GM23248 (cell line): ENCODE measurements at regions not wholly inside any gene's neighbourhood (a gene's known extent, or its start where the extent isn't known, plus 50 kb on each side); places are given as distances from the start of the nearest gene placed in this dataset.

Source experiments
- DNase-seq: peaks from one replicate; pipeline ENCODE4 v3.0.0-alpha.2; 2015
- H2AFZ ChIP-seq: fragments of 200-600 bp; sonication (generic); 2 replicates; pipeline ENCODE4 v1.6.1; 2016; ENCODE audit warnings: antibody characterized with exemption
- H3F3A ChIP-seq: fragments of 200-600 bp; sonication (generic); 2 replicates; pipeline ENCODE4 v1.6.1; 2016; ENCODE audit warnings: mild to moderate bottlenecking, antibody characterized with exemption, mixed run types; ENCODE audit not compliant: insufficient read depth
- H3K27ac ChIP-seq: fragments of 200-600 bp; sonication (generic); 2 replicates; pipeline ENCODE4 v1.5.1; 2016; ENCODE audit warnings: mild to moderate bottlenecking
- H3K27me3 ChIP-seq: fragments of 200-600 bp; sonication (generic); replicated peaks from 2 replicates; pipeline ENCODE4 v1.6.1; 2016; ENCODE audit warnings: mild to moderate bottlenecking; ENCODE audit not compliant: insufficient read depth
- H3K36me3 ChIP-seq: fragments of 200-600 bp; sonication (generic); 2 replicates; pipeline ENCODE4 v1.6.1; 2016; ENCODE audit warnings: low read depth, mild to moderate bottlenecking
- H3K4me1 ChIP-seq: fragments of 200-600 bp; sonication (generic); 2 replicates; pipeline ENCODE4 v1.6.1; 2016; ENCODE audit warnings: mild to moderate bottlenecking; ENCODE audit not compliant: insufficient read depth
- H3K4me2 ChIP-seq: fragments of 200-600 bp; sonication (generic); one replicate; pipeline ENCODE4 v1.6.1; 2016; ENCODE audit warnings: mild to moderate bottlenecking; ENCODE audit not compliant: unreplicated experiment
- H3K4me3 ChIP-seq: fragments of 200-600 bp; sonication (generic); 2 replicates; pipeline ENCODE4 v1.5.1; 2016; ENCODE audit warnings: mild to moderate bottlenecking
- H3K79me2 ChIP-seq: fragments of 200-600 bp; sonication (generic); 2 replicates; pipeline ENCODE4 v1.6.1; 2016; ENCODE audit warnings: mild to moderate bottlenecking; ENCODE audit not compliant: insufficient read depth
- H3K9ac ChIP-seq: fragments of 200-600 bp; sonication (generic); 2 replicates; pipeline ENCODE4 v1.6.1; 2016; ENCODE audit warnings: mild to moderate bottlenecking
- H3K9me2 ChIP-seq: fragments of 200-600 bp; sonication (generic); 2 replicates; pipeline ENCODE4 v1.6.1; 2016; ENCODE audit warnings: mixed run types, mild to moderate bottlenecking, moderate library complexity; ENCODE audit not compliant: insufficient read depth
- H3K9me3 ChIP-seq: fragments of 200-600 bp; sonication (generic); one replicate; pipeline ENCODE4 v1.6.1; 2017; ENCODE audit warnings: low read depth
- H4K20me1 ChIP-seq: fragments of 200-600 bp; sonication (generic); 2 replicates; pipeline ENCODE4 v1.6.0; 2016; ENCODE audit not compliant: insufficient read depth
- EZH2 ChIP-seq: fragments of 200-600 bp; sonication (generic); IDR thresholded peaks from 2 replicates; pipeline ENCODE4 v1.6.1; 2018; ENCODE audit warnings: antibody characterized with exemption, mild to moderate bottlenecking; ENCODE audit not compliant: insufficient read depth, poor library complexity, severe bottlenecking
- EZH2phosphoT487 ChIP-seq: fragments of 200-600 bp; sonication (generic); IDR thresholded peaks from 2 replicates; pipeline ENCODE4 v1.6.1; 2018; ENCODE audit warnings: antibody characterized with exemption, moderate library complexity, mild to moderate bottlenecking, low read depth; ENCODE audit not compliant: insufficient read depth
- WGBS, 2 experiments: methylation state at CpG; one replicate each; pipeline ENCODE4 v1.1.6; 2015 to 2017; ENCODE audit warnings: low lambda C conversion rate in 2 of 2, low coverage in 1 of 2; ENCODE audit errors: missing lambda C conversion rate in 2 of 2; 5-methylcytosine and 5-hydroxymethylcytosine counted together
- in situ Hi-C: fragments of 300-500 bp; cut with MboI; formaldehyde crosslinking; loops from 2 replicates; pipeline ENCODE4 v1.15.0; 2020

DNA sequence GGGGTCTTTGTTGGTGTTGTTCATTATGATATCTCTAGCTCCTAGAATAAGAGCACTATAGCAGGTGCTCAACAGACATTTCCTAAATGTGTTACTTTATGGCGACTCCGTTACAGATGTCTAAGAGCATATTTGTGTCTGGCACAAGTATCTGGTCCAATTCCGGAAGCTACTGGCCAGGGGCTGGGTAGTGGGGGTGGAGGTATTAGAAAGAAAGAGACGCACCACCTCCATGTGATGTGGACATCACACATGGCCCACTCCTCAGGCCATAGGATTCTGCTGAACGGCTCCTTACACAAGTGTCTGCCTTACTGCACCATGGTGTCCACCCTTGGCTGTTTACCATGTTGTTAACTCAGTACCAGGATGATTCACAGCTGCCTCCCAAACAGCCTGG is 296.8 kb upstream of the MKI67 start:
- Histone ChIP-seq H3K4me1 (no peaks in the 10 kb centered on the region), H3K9ac (no peak overlapping the region), H3K27ac (no peak overlapping the region), H3K36me3 (no peaks in the 10 kb centered on the region), H3K4me2 (no peak overlapping the region), H3K9me2 (no peaks in the 10 kb centered on the region), H4K20me1 (no peaks in the 10 kb centered on the region), H3F3A (no peaks in the 10 kb centered on the region), H3K27me3 (no peaks in the 10 kb centered on the region), H3K79me2 (no peaks in the 10 kb centered on the region), H3K4me3 (no peak overlapping the region), H3K9me3 (no peaks in the 10 kb centered on the region), H2AFZ (no peak overlapping the region)
- DNase-seq, result no peak
- TF ChIP-seq EZH2phosphoT487, result no peak
- no peak for TF ChIP-seq EZH2
- WGBS, 2 experiments, result 23 to 26% methylated on average over 5 of the region's 5 CpGs
- in situ Hi-C loops, result no loop called here

DNA sequence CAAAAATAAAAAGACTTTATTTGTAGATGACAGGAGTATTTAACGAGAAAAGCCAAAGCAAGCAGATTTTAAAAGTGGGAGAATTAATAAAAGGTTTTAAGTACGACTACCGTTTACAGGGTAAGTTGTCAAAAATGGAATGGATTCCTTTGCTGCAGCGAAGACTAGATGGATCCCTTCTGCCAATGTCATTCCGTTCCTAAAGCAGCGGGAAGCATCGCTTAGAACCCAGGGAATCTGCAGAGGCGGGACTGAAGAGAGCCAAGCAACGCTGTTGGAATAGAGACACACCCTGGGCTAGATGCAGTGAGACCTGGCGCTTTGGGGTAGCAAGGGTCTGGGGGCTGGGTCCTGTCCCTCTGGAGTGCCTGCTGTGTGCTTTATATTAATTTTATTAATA is 303.1 kb upstream of the MKI67 start:
- Histone ChIP-seq H3K27me3 (no peaks in the 10 kb centered on the region), H3K79me2 (no peaks in the 10 kb centered on the region), H4K20me1 (no peaks in the 10 kb centered on the region), H3K4me3 (no peak overlapping the region), H3K9ac (no peak overlapping the region), H3K27ac (no peak overlapping the region), H3F3A (no peaks in the 10 kb centered on the region), H3K4me2 (no peak overlapping the region), H3K9me3 (no peaks in the 10 kb centered on the region), H3K4me1 (no peaks in the 10 kb centered on the region), H2AFZ (no peak overlapping the region), H3K9me2 (no peaks in the 10 kb centered on the region), H3K36me3 (no peaks in the 10 kb centered on the region)
- in situ Hi-C loops, result no loop called here
- WGBS, 2 experiments, result 7 to 16% methylated on average over 10 of the region's 10 CpGs
- TF ChIP-seq EZH2phosphoT487, result no peak
- TF ChIP-seq EZH2, result no peak
- no peak for DNase-seq

DNA sequence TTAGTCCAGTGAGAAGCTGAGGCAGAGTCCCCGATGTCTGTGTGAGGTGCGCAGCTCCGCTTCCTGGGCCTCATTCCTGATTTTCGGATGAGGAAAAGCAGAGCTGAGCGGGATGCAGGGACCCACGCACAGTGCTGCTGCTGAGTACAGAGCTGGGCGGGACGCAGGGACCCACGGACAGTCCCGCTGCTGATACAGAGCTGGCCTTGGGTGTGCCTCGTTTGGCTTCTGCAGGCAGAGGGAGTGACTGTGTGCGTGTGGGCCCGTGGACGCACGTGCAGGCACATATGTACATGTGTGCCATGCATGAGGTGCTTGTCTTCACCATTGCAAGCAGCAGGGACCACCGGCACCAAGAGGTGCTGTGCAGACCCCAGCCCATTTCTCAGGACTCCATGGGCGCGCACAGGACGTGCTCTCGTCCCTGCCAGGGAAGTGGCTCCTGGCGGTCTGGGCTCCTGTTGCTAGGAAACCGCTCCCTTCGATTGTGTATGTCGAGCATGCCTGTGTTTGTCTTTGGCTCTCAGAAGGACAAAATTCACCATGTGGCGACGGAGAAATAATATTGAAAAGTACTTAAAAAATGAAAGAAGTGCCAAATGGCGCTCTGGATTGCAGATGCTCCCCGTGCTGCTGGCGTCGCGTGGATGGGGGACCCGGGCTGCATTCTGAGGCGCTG is 303.8 kb upstream of the MKI67 start:
- Histone ChIP-seq H3K27ac (no peak overlapping the region), H3K27me3 (no peaks in the 10 kb centered on the region), H4K20me1 (no peaks in the 10 kb centered on the region), H3K36me3 (no peaks in the 10 kb centered on the region), H3F3A (no peaks in the 10 kb centered on the region), H2AFZ (no peak overlapping the region), H3K4me3 (no peak overlapping the region), H3K9me3 (no peaks in the 10 kb centered on the region), H3K4me1 (no peaks in the 10 kb centered on the region), H3K9ac (no peak overlapping the region), H3K9me2 (no peaks in the 10 kb centered on the region), H3K79me2 (no peaks in the 10 kb centered on the region), H3K4me2 (no peak overlapping the region)
- DNase-seq, result no peak
- in situ Hi-C loops, result no loop called here
- whole genome bisulfite sequencing, 2 experiments, result 4 to 5% methylated on average over 29 to 33 of the region's 33 CpGs
- no peak for TF ChIP-seq EZH2phosphoT487
- no peak for TF ChIP-seq EZH2

DNA sequence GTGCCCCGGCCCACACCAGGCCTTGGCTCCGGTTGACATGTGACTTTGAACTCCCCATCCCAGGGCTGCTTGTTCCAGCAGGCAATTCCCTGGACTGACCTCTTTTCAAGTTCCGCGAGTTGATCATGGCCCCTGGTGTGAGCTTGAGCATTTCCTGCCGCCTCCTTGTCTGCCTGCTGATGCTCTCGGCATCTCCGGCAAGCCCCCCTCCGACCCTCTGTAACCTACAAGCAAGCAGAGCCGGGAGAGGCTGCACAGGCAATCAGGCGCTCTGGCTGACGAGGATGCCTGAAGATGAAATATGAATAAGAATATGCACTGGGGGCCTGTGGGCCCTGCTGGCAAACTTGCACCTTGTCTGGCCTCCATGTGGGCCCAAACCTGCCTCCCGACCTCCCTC is 304.9 kb upstream of the MKI67 start:
- DNase-seq, result no peak
- TF ChIP-seq EZH2phosphoT487, result no peak
- no peak for TF ChIP-seq EZH2
- Histone ChIP-seq H3K9me3 (no peaks in the 10 kb centered on the region), H3K79me2 (no peaks in the 10 kb centered on the region), H3K36me3 (no peaks in the 10 kb centered on the region), H2AFZ (no peak overlapping the region), H4K20me1 (no peaks in the 10 kb centered on the region), H3K4me1 (no peaks in the 10 kb centered on the region), H3K27ac (no peak overlapping the region), H3K4me3 (no peak overlapping the region), H3K9me2 (no peaks in the 10 kb centered on the region), H3K4me2 (no peak overlapping the region), H3K27me3 (no peaks in the 10 kb centered on the region), H3F3A (no peaks in the 10 kb centered on the region), H3K9ac (no peak overlapping the region)
- 30 to 38% methylated on average over 12 of the region's 12 CpGs for WGBS, 2 experiments
- in situ Hi-C loops, result no loop called here

DNA sequence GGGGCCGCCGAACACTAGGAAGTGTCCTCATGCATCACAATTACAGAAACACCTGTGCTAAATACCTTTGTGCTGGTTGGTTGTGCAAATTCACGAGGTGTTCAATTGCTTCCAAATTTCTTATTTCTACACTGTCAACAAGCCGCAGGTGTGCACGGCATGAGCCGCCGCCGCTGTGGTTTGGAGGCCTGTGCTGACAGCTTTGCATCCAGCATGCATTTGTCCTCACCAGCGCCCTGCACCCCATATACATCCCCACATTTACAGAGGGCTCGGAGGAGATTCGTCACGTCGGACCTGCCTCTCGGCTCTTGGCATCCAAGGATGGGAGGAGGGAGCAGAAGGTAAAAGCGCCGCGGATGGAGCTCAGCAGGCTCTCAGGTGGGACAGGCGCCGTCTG is 305.3 kb upstream of the MKI67 start:
- no peaks in the 10 kb centered on the region for H3F3A ChIP-seq
- in situ Hi-C loops, result no loop called here

More for the DNA sequence above, 305.3 kb upstream of the MKI67 start:
- Histone ChIP-seq H3K4me3 (no peak overlapping the region), H3K9me3 (no peaks in the 10 kb centered on the region), H3K9me2 (no peaks in the 10 kb centered on the region), H2AFZ (no peak overlapping the region), H3K27me3 (no peaks in the 10 kb centered on the region), H3K4me1 (no peaks in the 10 kb centered on the region), H3K9ac (no peak overlapping the region), H3K79me2 (no peaks in the 10 kb centered on the region), H3K36me3 (no peaks in the 10 kb centered on the region), H3K4me2 (no peak overlapping the region), H4K20me1 (no peaks in the 10 kb centered on the region), H3K27ac (no peak overlapping the region)
- WGBS, 2 experiments, result 44 to 45% methylated on average over 19 of the region's 19 CpGs
- TF ChIP-seq EZH2phosphoT487 (no peak), EZH2 (no peak)
- DNase-seq, result no peak
